ENCODE measurements at regions not wholly inside any gene's neighbourhood (a gene's known extent, or its start where the extent isn't known, plus 50 kb on each side); places are given as distances from the start of the nearest gene placed in this dataset.
A peak's percentile ranks its signal among the peaks of the same experiment; 100 is the strongest.

DNA sequence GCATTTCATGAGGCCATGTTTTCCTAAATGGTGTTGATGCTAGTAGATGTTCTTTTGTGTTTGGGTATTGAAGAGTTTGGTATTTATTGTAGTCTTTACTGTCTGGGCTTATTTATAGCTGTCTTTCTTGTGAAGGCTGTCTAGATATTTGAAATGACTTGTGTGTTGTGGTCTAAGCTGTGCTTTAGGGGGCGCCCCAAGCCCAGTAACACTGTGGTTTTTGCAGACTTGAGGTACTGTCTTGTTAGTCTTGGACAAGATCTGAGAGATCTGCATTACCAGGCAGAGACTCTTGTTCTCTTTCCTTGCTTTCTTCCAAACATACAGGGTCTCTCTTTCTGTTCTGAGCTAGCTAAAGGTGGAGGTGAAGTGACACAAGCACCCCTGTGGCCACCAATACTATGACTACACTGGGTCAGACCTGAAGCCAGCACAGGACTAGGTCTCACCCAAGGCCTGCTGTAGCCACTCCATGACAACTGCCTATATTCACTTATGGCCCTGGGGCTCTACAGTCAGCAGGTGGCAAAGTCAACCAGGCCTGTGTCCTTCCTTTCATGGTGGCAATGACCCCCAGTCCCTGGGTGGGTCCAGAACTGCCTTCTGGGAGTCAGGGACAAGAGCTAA lies 152.1 kb upstream of the TBC1D5 start:
- TF ChIP-seq, protein P1, sequence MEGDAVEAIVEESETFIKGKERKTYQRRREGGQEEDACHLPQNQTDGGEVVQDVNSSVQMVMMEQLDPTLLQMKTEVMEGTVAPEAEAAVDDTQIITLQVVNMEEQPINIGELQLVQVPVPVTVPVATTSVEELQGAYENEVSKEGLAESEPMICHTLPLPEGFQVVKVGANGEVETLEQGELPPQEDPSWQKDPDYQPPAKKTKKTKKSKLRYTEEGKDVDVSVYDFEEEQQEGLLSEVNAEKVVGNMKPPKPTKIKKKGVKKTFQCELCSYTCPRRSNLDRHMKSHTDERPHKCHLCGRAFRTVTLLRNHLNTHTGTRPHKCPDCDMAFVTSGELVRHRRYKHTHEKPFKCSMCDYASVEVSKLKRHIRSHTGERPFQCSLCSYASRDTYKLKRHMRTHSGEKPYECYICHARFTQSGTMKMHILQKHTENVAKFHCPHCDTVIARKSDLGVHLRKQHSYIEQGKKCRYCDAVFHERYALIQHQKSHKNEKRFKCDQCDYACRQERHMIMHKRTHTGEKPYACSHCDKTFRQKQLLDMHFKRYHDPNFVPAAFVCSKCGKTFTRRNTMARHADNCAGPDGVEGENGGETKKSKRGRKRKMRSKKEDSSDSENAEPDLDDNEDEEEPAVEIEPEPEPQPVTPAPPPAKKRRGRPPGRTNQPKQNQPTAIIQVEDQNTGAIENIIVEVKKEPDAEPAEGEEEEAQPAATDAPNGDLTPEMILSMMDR (IDR thresholded peaks at IDR 0.05; ENCODE audit: partially characterized antibody, unreplicated experiment) = peak; percentile 38
- Mint-ChIP-seq H3K4me3 (ENCODE audit: unreplicated experiment) (no peak overlapping the region), H3K36me3 (ENCODE audit: unreplicated experiment) (no peaks in the 10 kb centered on the region), H3K4me1 (ENCODE audit: low read depth, unreplicated experiment) (peaks cover 2% of the 10 kb centered on the region), H3K27ac (ENCODE audit: unreplicated experiment) (no peak overlapping the region), H3K27me3 (ENCODE audit: unreplicated experiment) (no peaks in the 10 kb centered on the region), H3K9me3 (ENCODE audit: unreplicated experiment) (no peaks in the 10 kb centered on the region)
- peak; percentile 69 for DNase-seq

DNA sequence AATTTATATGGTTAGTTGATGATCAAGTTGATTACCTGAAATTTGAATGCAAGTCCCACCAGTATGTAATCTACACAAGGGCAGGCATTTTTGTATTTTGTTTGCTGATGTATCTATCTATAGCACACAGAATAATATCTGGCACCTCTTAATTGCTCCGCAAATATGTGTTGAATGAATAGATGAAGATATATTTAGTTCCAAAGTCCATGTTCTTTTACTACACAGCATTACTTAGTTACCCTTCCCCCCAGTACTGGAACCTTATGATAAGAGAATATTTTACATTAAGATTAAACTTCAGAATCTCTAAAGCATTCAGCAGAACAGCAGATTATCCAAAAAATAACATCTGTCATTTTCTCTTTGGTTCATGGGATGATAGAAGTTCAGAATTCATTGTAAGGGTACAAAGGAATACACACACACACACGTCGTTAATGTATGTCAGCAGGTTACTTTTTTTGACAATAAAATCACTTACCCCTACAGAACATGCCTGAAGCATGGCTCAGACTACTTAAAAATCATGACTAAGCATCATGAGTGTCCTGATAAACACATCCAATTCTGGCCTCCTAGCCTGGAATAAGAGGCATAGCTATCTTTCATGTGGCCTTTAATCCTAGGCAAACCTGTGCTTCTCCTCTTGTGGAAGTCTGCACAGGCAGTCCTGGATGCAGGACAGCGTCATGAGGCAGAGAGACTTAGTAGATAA lies 148.9 kb upstream of the TBC1D5 start:
- TF ChIP-seq, protein P1 (IDR thresholded peaks at IDR 0.05; ENCODE audit: partially characterized antibody, unreplicated experiment) = no peak
- DNase-seq = no peak
- H3K27me3 Mint-ChIP-seq (ENCODE audit: unreplicated experiment) = no peaks in the 10 kb centered on the region
- no peak overlapping the region for H3K4me3 Mint-ChIP-seq (ENCODE audit: unreplicated experiment)
- H3K36me3 Mint-ChIP-seq (ENCODE audit: unreplicated experiment) = no peaks in the 10 kb centered on the region
- no peaks in the 10 kb centered on the region for H3K9me3 Mint-ChIP-seq (ENCODE audit: unreplicated experiment)
- H3K4me1 Mint-ChIP-seq (ENCODE audit: low read depth, unreplicated experiment) = peaks cover 5% of the 10 kb centered on the region
- no peak overlapping the region for H3K27ac Mint-ChIP-seq (ENCODE audit: unreplicated experiment)

DNA sequence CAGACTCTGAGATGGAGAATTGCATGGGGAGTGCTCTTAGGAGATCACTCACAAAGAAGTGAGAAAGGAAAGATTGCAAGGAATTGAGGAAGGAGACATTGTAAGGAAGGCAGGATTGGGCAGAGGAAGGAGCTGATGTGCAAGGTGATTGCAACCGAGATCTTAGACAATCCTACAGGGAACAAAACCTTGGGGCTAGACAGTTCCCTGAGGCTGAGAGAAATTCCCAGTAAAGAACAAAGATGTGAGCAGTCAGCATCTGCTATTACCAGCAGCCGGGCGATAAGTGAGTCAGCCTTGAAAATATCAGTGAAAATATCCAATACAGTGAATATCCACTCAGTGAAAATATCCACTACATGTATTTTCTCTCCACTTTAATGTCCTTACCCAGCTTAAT lies 143.6 kb upstream of the TBC1D5 start:
- no peak overlapping the region for H3K4me3 Mint-ChIP-seq (ENCODE audit: unreplicated experiment)

DNA sequence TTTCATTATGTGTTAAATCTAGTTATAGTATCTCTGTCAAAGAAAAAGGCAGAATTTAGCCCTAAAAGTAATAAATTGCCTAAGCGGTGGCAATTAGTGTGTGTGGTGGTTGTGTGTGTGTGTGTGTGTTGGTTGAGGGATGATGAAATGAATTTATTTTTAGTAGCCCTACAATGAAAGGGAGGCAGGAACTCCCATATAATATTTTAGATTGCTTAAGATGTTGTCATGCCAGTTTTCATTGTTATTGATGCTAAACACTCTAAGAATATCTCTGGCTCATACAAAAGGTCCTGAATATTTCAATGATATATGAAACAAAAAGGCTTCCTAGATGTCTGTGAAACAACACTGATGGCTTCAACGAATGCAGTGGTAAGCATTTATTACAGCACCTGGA lies 140.6 kb upstream of the TBC1D5 start:
- H3K27me3 Mint-ChIP-seq (ENCODE audit: unreplicated experiment) = peaks cover under 1% of the 10 kb centered on the region
- no peak for DNase-seq
- H3K27ac Mint-ChIP-seq (ENCODE audit: unreplicated experiment) = no peak overlapping the region
- TF ChIP-seq, protein P1 (IDR thresholded peaks at IDR 0.05; ENCODE audit: partially characterized antibody, unreplicated experiment) = no peak
- H3K4me1 Mint-ChIP-seq (ENCODE audit: low read depth, unreplicated experiment) = no peaks in the 10 kb centered on the region
- H3K36me3 Mint-ChIP-seq (ENCODE audit: unreplicated experiment) = no peaks in the 10 kb centered on the region
- no peaks in the 10 kb centered on the region for H3K9me3 Mint-ChIP-seq (ENCODE audit: unreplicated experiment)
- no peak overlapping the region for H3K4me3 Mint-ChIP-seq (ENCODE audit: unreplicated experiment)

More for the DNA sequence above, 143.6 kb upstream of the TBC1D5 start:
- Mint-ChIP-seq H3K27me3 (ENCODE audit: unreplicated experiment) (no peaks in the 10 kb centered on the region), H3K27ac (ENCODE audit: unreplicated experiment) (no peak overlapping the region), H3K4me1 (ENCODE audit: low read depth, unreplicated experiment) (peaks cover 5% of the 10 kb centered on the region), H3K9me3 (ENCODE audit: unreplicated experiment) (no peaks in the 10 kb centered on the region), H3K36me3 (ENCODE audit: unreplicated experiment) (no peaks in the 10 kb centered on the region)
- TF ChIP-seq, protein P1 (IDR thresholded peaks at IDR 0.05; ENCODE audit: partially characterized antibody, unreplicated experiment) = no peak
- no peak for DNase-seq

DNA sequence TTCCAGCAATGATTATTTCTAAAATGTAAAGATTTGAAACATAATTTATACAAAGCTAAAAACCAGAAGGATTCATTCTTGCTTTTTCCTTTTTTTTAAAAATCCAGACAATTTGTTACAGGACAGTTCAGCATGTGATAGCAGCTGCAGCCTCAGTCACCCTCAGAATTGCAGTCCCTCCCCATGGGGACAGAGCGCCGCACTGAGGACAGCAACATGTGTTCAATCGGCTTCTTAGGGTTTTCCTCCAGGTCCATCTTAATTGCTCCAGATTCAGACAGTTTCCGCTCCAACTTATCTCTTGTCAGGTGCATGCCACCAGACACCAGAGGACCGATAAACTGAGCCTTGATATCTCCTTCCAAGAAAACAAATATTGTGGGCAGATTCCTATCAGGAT lies 134.9 kb upstream of the TBC1D5 start:
- H3K27me3 Mint-ChIP-seq (ENCODE audit: unreplicated experiment) = peaks cover 2% of the 10 kb centered on the region
- H3K36me3 Mint-ChIP-seq (ENCODE audit: unreplicated experiment) = no peaks in the 10 kb centered on the region
- H3K4me3 Mint-ChIP-seq (ENCODE audit: unreplicated experiment) = no peak overlapping the region
- no peaks in the 10 kb centered on the region for H3K9me3 Mint-ChIP-seq (ENCODE audit: unreplicated experiment)
- H3K27ac Mint-ChIP-seq (ENCODE audit: unreplicated experiment) = no peak overlapping the region
- H3K4me1 Mint-ChIP-seq (ENCODE audit: low read depth, unreplicated experiment) = no peaks in the 10 kb centered on the region
- DNase-seq = no peak
- TF ChIP-seq, protein P1 (IDR thresholded peaks at IDR 0.05; ENCODE audit: partially characterized antibody, unreplicated experiment) = no peak

Data from glutamatergic neuron (in vitro differentiated cells).